Neural cell (in vitro differentiated cells): ENCODE measurements at regions not wholly inside any gene's neighbourhood (a gene's known extent, or its start where the extent isn't known, plus 50 kb on each side); places are given as distances from the start of the nearest gene placed in this dataset.

Experiments used
- H2AFZ ChIP-seq: fragments of 200-600, 300-800 bp; sonication (generic), shearing (Covaris generic); 2 replicates; pipeline ENCODE4 v1.6.0; 2014; ENCODE audit warnings: low read depth, mild to moderate bottlenecking, antibody characterized with exemption, low read length, moderate library complexity
- H3F3A ChIP-seq: fragments of 200-600 bp; shearing (Covaris generic); 2 replicates; pipeline ENCODE4 v1.6.1; 2016; ENCODE audit warnings: mild to moderate bottlenecking, moderate library complexity, mixed read lengths, antibody characterized with exemption, low read length; ENCODE audit not compliant: insufficient read depth, poor library complexity, severe bottlenecking
- H3K27ac ChIP-seq: fragments of 200-600, 300-800 bp; sonication (generic), shearing (Covaris generic); 2 replicates; pipeline ENCODE4 v1.5.1; 2014; ENCODE audit warnings: mild to moderate bottlenecking, low read length, moderate library complexity
- H3K27me3 ChIP-seq: fragments of 300-800, 200-600 bp; sonication (generic), shearing (Covaris generic); 2 replicates; pipeline ENCODE4 v1.6.0; 2014; ENCODE audit warnings: mild to moderate bottlenecking, low read depth, low read length, moderate library complexity; ENCODE audit not compliant: insufficient read depth
- H3K36me3 ChIP-seq: fragments of 300-800, 200-600 bp; sonication (generic), shearing (Covaris generic); 2 replicates; pipeline ENCODE4 v1.5.1; 2014; ENCODE audit warnings: mild to moderate bottlenecking, antibody characterized with exemption, low read length, moderate library complexity; ENCODE audit not compliant: insufficient read depth
- H3K4me2 ChIP-seq: fragments of 300-800, 200-600 bp; sonication (generic), shearing (Covaris generic); 2 replicates; pipeline ENCODE4 v1.6.0; 2014; ENCODE audit warnings: mild to moderate bottlenecking, low read length
- H3K4me3 ChIP-seq: fragments of 300-800, 200-600 bp; sonication (generic), shearing (Covaris generic); 2 replicates; pipeline ENCODE4 v1.5.1; 2014; ENCODE audit warnings: mild to moderate bottlenecking, low read length, moderate library complexity
- H3K79me2 ChIP-seq: fragments of 200-600 bp; shearing (Covaris generic); replicated peaks from 2 replicates; pipeline ENCODE4 v1.6.0; 2014; ENCODE audit warnings: mild to moderate bottlenecking, low read length, moderate library complexity; ENCODE audit not compliant: insufficient read depth
- H3K9ac ChIP-seq: fragments of 300-800, 200-600 bp; sonication (generic), shearing (Covaris generic); 2 replicates; pipeline ENCODE4 v1.6.1; 2016; ENCODE audit warnings: mild to moderate bottlenecking, low read length, mixed read lengths
- H3K9me2 ChIP-seq: fragments of 200-600 bp; shearing (Covaris generic); 2 replicates; pipeline ENCODE4 v1.6.1; 2016; ENCODE audit warnings: mild to moderate bottlenecking, low read length, mixed read lengths; ENCODE audit not compliant: insufficient read depth
- H3K9me3 ChIP-seq: fragments of 200-600, 300-800 bp; sonication (generic), shearing (Covaris generic); 2 replicates; pipeline ENCODE4 v1.6.1; 2016; ENCODE audit warnings: mild to moderate bottlenecking, mixed run types, low read length, moderate library complexity, mixed read lengths
- H4K20me1 ChIP-seq: fragments of 200-600 bp; shearing (Covaris generic); 2 replicates; pipeline ENCODE4 v1.6.1; 2016; ENCODE audit warnings: mild to moderate bottlenecking, mixed run types; ENCODE audit not compliant: insufficient read depth
- CTCF ChIP-seq: fragments of 450-650 bp; IDR thresholded peaks from 2 replicates; pipeline ENCODE4 v1.5.1; 2014; ENCODE audit warnings: antibody characterized with exemption, mild to moderate bottlenecking, moderate library complexity; ENCODE audit not compliant: poor library complexity, severe bottlenecking
- EP300 ChIP-seq: fragments of 450-650 bp; conservative IDR thresholded peaks from 2 replicates; pipeline ENCODE4 v1.6.1; 2014; ENCODE audit warnings: antibody characterized with exemption, mild to moderate bottlenecking, moderate library complexity; ENCODE audit not compliant: poor library complexity, severe bottlenecking
- EZH2 ChIP-seq: fragments of 200-600, 300-800 bp; shearing (Covaris generic), sonication (generic); IDR thresholded peaks from 2 replicates; pipeline ENCODE4 v1.6.1; 2014; ENCODE audit warnings: antibody characterized with exemption, low read length, borderline replicate concordance, mild to moderate bottlenecking; ENCODE audit not compliant: insufficient read depth, poor library complexity, severe bottlenecking
- MXI1 ChIP-seq: fragments of 450-650 bp; conservative IDR thresholded peaks from 2 replicates; pipeline ENCODE4 v1.6.1; 2014; ENCODE audit warnings: antibody characterized with exemption, mild to moderate bottlenecking; ENCODE audit not compliant: poor library complexity, severe bottlenecking
- POLR2AphosphoS5 ChIP-seq: IDR thresholded peaks from 2 replicates; pipeline ENCODE4 v1.6.1; 2012
- RAD21 ChIP-seq: fragments of 450-650 bp; conservative IDR thresholded peaks from 2 replicates; pipeline ENCODE4 v1.6.1; 2014; ENCODE audit warnings: antibody characterized with exemption, mild to moderate bottlenecking, moderate library complexity
- SMC3 ChIP-seq: fragments of 450-650 bp; conservative IDR thresholded peaks from 2 replicates; pipeline ENCODE4 v1.6.1; 2014; ENCODE audit warnings: antibody characterized with exemption, mild to moderate bottlenecking, moderate library complexity; ENCODE audit not compliant: poor library complexity
- TAF1 ChIP-seq: IDR thresholded peaks from 2 replicates; pipeline ENCODE4 v1.6.1; 2012; ENCODE audit warnings: low read depth
- TF ChIP-seq, protein P1 (sequence below): IDR thresholded peaks from 2 replicates; pipeline ENCODE4 v1.6.1; 2012; ENCODE audit warnings: borderline replicate concordance

GRCh38 chrX:44621078-44621477 lies 78.4 kb upstream of the FUNDC1 start:
- H3K27ac ChIP-seq = no peak overlapping the region
- H3K27me3 ChIP-seq = no peaks in the 10 kb centered on the region
- TF ChIP-seq POLR2AphosphoS5 (no peak), RAD21 (no peak)
- TF ChIP-seq, protein P1, sequence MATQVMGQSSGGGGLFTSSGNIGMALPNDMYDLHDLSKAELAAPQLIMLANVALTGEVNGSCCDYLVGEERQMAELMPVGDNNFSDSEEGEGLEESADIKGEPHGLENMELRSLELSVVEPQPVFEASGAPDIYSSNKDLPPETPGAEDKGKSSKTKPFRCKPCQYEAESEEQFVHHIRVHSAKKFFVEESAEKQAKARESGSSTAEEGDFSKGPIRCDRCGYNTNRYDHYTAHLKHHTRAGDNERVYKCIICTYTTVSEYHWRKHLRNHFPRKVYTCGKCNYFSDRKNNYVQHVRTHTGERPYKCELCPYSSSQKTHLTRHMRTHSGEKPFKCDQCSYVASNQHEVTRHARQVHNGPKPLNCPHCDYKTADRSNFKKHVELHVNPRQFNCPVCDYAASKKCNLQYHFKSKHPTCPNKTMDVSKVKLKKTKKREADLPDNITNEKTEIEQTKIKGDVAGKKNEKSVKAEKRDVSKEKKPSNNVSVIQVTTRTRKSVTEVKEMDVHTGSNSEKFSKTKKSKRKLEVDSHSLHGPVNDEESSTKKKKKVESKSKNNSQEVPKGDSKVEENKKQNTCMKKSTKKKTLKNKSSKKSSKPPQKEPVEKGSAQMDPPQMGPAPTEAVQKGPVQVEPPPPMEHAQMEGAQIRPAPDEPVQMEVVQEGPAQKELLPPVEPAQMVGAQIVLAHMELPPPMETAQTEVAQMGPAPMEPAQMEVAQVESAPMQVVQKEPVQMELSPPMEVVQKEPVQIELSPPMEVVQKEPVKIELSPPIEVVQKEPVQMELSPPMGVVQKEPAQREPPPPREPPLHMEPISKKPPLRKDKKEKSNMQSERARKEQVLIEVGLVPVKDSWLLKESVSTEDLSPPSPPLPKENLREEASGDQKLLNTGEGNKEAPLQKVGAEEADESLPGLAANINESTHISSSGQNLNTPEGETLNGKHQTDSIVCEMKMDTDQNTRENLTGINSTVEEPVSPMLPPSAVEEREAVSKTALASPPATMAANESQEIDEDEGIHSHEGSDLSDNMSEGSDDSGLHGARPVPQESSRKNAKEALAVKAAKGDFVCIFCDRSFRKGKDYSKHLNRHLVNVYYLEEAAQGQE = no peak

DNA sequence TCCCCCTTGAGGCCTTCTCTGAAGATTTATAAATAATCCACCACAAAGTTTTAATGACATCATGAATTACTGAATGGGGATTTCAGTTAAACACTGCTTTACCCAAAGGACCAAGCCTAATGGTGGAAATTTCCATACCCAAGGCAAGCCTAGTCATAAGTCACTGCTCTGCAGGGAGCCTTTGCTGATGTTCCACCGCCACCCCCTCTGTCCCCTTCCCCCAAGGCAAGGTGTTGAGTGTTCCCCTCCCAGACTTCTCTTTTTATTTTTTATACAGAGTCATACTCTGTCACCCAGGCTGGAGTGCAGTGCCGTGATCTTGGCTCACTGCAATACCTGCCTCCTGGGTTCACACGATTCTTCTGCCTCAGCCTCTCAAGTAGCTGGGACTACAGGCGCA lies 76.4 kb upstream of the FUNDC1 start:
- Histone ChIP-seq H3K79me2 (no peaks in the 10 kb centered on the region), H4K20me1 (no peaks in the 10 kb centered on the region), H3F3A (no peaks in the 10 kb centered on the region), H3K9me3 (no peaks in the 10 kb centered on the region), H3K4me2 (no peak overlapping the region), H3K36me3 (no peaks in the 10 kb centered on the region), H2AFZ (no peak overlapping the region), H3K27me3 (no peaks in the 10 kb centered on the region), H3K9ac (no peak overlapping the region), H3K27ac (no peak overlapping the region), H3K9me2 (no peaks in the 10 kb centered on the region), H3K4me3 (no peak overlapping the region)
- no peak for TF ChIP-seq MXI1
- TF ChIP-seq EZH2 = no peak
- TF ChIP-seq, protein P1 = no peak
- TF ChIP-seq CTCF = no peak
- no peak for TF ChIP-seq EP300
- no peak for TF ChIP-seq POLR2AphosphoS5
- TF ChIP-seq SMC3 = no peak
- no peak for TF ChIP-seq RAD21
- TF ChIP-seq TAF1 = no peak

More at GRCh38 chrX:44621078-44621477, 78.4 kb upstream of the FUNDC1 start:
- no peaks in the 10 kb centered on the region for H3F3A ChIP-seq
- H3K36me3 ChIP-seq = no peaks in the 10 kb centered on the region
- H2AFZ ChIP-seq = no peak overlapping the region
- H3K4me2 ChIP-seq = no peak overlapping the region
- no peaks in the 10 kb centered on the region for H4K20me1 ChIP-seq
- no peaks in the 10 kb centered on the region for H3K9me2 ChIP-seq
- no peak overlapping the region for H3K9ac ChIP-seq
- no peaks in the 10 kb centered on the region for H3K79me2 ChIP-seq
- H3K4me3 ChIP-seq = no peak overlapping the region
- no peaks in the 10 kb centered on the region for H3K9me3 ChIP-seq
